K562 (cell line): ENCODE measurements at regions not wholly inside any gene's neighbourhood (a gene's known extent, or its start where the extent isn't known, plus 50 kb on each side); places are given as distances from the start of the nearest gene placed in this dataset.

Experiments
- ATAC-seq: fragments of 200-7000 bp; cut with Tn5 transposase; 3 replicates; pipeline ENCODE4 v1.9.1; 2020; ENCODE audit warnings: moderate library complexity
- BruUV-seq: library from RNA; stranded (reverse); fragments of 400-500 nt; replicated peaks from 2 replicates; lab custom pipeline; 2021; lab: Mats Ljungman, UMichigan
- CTCF ChIA-PET: fragments of 300-600 bp; formaldehyde crosslinking; extraction: SDS; loops from one replicate; lab custom pipeline; 2021; ENCODE audit warnings: low intra/inter-chr PET ratio; lab: Yijun Ruan, JAX
- POLR2A ChIA-PET: fragments of 300-600, 350-650 bp; sonication (Branson Sonifier 250); formaldehyde crosslinking; extraction: SDS; loops from one replicate; lab custom pipeline; 2021; ENCODE audit warnings: antibody characterized with exemption, inconsistent platforms; lab: Yijun Ruan, JAX
- DNase-seq, 4 experiments: peaks; one replicate each; pipeline versions ENCODE4 v3.0.0 to v3.0.0-alpha.2; 2011 to 2018; ENCODE audit warnings: low spot score in 3 of 4, mixed read lengths in 3 of 4; ENCODE audit errors: extremely low read depth in 1 of 4
- FAIRE-seq: peaks from 2 replicates; lab custom pipeline; 2011; peaks lifted over from hg19 to GRCh38; lab: Jason Lieb, UNC
- H2AFZ ChIP-seq: 2 replicates; pipeline ENCODE4 v1.6.0; 2011; ENCODE audit warnings: low read depth, low read length, control low read depth, inconsistent platforms
- H3K27ac ChIP-seq: fragments of 200-600 bp; 3 replicates; pipeline ENCODE4 v1.8.0; 2011; ENCODE audit warnings: low read depth, mild to moderate bottlenecking, control low read depth, inconsistent platforms, low read length, moderate library complexity, mixed read lengths; ENCODE audit errors: extremely low read depth
- H3K27me3 ChIP-seq, 2 experiments: fragments of 300-600 bp in 1 of 2; 2 replicates in 1 of 2; 3 replicates in 1 of 2; pipeline versions ENCODE4 v1.6.0 to v1.8.0; 2011; ENCODE audit warnings: inconsistent platforms in 2 of 2, low read length in 2 of 2, mild to moderate bottlenecking in 1 of 2, mixed read lengths in 1 of 2, moderate library complexity in 1 of 2; ENCODE audit not compliant: control insufficient read depth in 2 of 2, insufficient read depth in 2 of 2
- H3K36me3 ChIP-seq: fragments of 300-600 bp; 3 replicates; pipeline ENCODE4 v1.8.0; 2011; ENCODE audit warnings: mild to moderate bottlenecking, low read length, inconsistent platforms; ENCODE audit not compliant: control insufficient read depth, insufficient read depth
- H3K4me1 ChIP-seq, 2 experiments: fragments of 200-600 bp in 1 of 2; replicated peaks in 1 of 2; 2 replicates in 1 of 2; 3 replicates in 1 of 2; pipeline versions ENCODE4 v1.5.1 to v1.8.0; 2011; ENCODE audit warnings: inconsistent platforms in 2 of 2, low read length in 2 of 2, mild to moderate bottlenecking in 1 of 2, mixed read lengths in 1 of 2, moderate library complexity in 1 of 2; ENCODE audit not compliant: control insufficient read depth in 2 of 2, insufficient read depth in 2 of 2
- H3K4me2 ChIP-seq: 2 replicates; pipeline ENCODE4 v1.6.1; 2011; ENCODE audit warnings: low read length, control low read depth, inconsistent platforms, mixed read lengths; ENCODE audit not compliant: insufficient read depth
- H3K4me3 ChIP-seq: fragments of 200-600 bp; sonication (generic), shearing (Covaris generic); 2 replicates; pipeline ENCODE4 v1.5.1; 2016; ENCODE audit warnings: control low read depth, inconsistent platforms
- H3K79me2 ChIP-seq: fragments of 200-600 bp; 3 replicates; pipeline ENCODE4 v1.8.0; 2011; ENCODE audit warnings: low read length, inconsistent platforms; ENCODE audit not compliant: control insufficient read depth, insufficient read depth
- H3K9ac ChIP-seq, 2 experiments: 2 replicates each; pipeline versions ENCODE4 v1.6.0 to v1.6.1; 2011; ENCODE audit warnings: low read depth in 2 of 2, low read length in 2 of 2, control low read depth in 1 of 2, inconsistent platforms in 1 of 2, mild to moderate bottlenecking in 1 of 2, mixed read lengths in 1 of 2; ENCODE audit not compliant: insufficient read depth in 1 of 2
- H3K9me1 ChIP-seq: one replicate; pipeline ENCODE4 v1.6.0; 2011; ENCODE audit warnings: inconsistent platforms, mild to moderate bottlenecking, low read length, moderate library complexity; ENCODE audit not compliant: control insufficient read depth, insufficient read depth
- H3K9me3 ChIP-seq: replicated peaks from 2 replicates; pipeline ENCODE4 v1.5.1; 2011; ENCODE audit warnings: low read depth, low read length, inconsistent platforms; ENCODE audit not compliant: control insufficient read depth, insufficient read depth
- H4K20me1 ChIP-seq: replicated peaks from 2 replicates; pipeline ENCODE4 v1.6.1; 2011; ENCODE audit warnings: low read length, inconsistent platforms, mixed read lengths; ENCODE audit not compliant: control insufficient read depth, insufficient read depth
- DACH1 ChIP-seq: fragments of 450-650 bp; IDR thresholded peaks from 2 replicates; pipeline ENCODE4 v1.6.1; 2018; ENCODE audit not compliant: partially characterized antibody
- FOXK1 ChIP-seq: sonication (generic); formaldehyde crosslinking; IDR thresholded peaks from 2 replicates; pipeline ENCODE4 v1.8.0; 2022; ENCODE audit warnings: missing genetic modification reagents, mild to moderate bottlenecking, borderline replicate concordance
- HMGN3 ChIP-seq: IDR thresholded peaks from 2 replicates; pipeline ENCODE4 v1.6.1; 2011; ENCODE audit warnings: borderline replicate concordance, low read depth, mild to moderate bottlenecking, mixed read lengths, low read length; ENCODE audit not compliant: insufficient read length; ENCODE audit errors: extremely low read depth
- MTF1 ChIP-seq: fragments of 250-450 bp; sonication (Bioruptor Pico); IDR thresholded peaks from 2 replicates; pipeline ENCODE4 v1.9.0; 2021; ENCODE audit warnings: moderate library complexity, mild to moderate bottlenecking, inconsistent platforms, borderline replicate concordance
- ZC3H4 ChIP-seq: sonication (generic); formaldehyde crosslinking; IDR thresholded peaks from 2 replicates; pipeline ENCODE4 v1.9.0; 2021; ENCODE audit warnings: missing genetic modification reagents, borderline replicate concordance
- ZNF274 ChIP-seq: IDR thresholded peaks from 2 replicates; pipeline ENCODE4 v1.6.1; 2011; ENCODE audit warnings: low read depth, mild to moderate bottlenecking, low read length, moderate library complexity, borderline replicate concordance
- WGBS: fragments of 100-300 bp; shearing (Covaris generic); methylation state at CpG from one replicate; pipeline ENCODE4 v1.1.6; 2016; ENCODE audit warnings: low coverage, mixed read lengths; ENCODE audit not compliant: insufficient coverage; ENCODE audit errors: missing lambda C conversion rate; 5-methylcytosine and 5-hydroxymethylcytosine counted together
- in situ Hi-C: fragments of 300-500 bp; cut with MboI; formaldehyde crosslinking; loops from 4 replicates; pipeline ENCODE4 v1.15.0; 2018; ENCODE audit warnings: inconsistent platforms, mixed read lengths
- intact Hi-C: fragments of 100-400 bp; cut with micrococcal nuclease; formaldehyde crosslinking; loops from 2 replicates; pipeline ENCODE4 v1.14.2; 2022
- TF ChIP-seq, protein P1 (sequence below): fragments of 450-650 bp; IDR thresholded peaks from 2 replicates; pipeline ENCODE4 v1.6.1; 2018; ENCODE audit warnings: mild to moderate bottlenecking, low read depth; ENCODE audit not compliant: partially characterized antibody
- TF ChIP-seq, protein P2 (sequence below): fragments of 450-650 bp; IDR thresholded peaks from 2 replicates; pipeline ENCODE4 v1.6.1; 2018; ENCODE audit not compliant: partially characterized antibody
- TF ChIP-seq, protein P3 (sequence below): fragments of 450-650 bp; IDR thresholded peaks from 2 replicates; pipeline ENCODE4 v1.6.1; 2016; ENCODE audit warnings: low read depth

DNA sequence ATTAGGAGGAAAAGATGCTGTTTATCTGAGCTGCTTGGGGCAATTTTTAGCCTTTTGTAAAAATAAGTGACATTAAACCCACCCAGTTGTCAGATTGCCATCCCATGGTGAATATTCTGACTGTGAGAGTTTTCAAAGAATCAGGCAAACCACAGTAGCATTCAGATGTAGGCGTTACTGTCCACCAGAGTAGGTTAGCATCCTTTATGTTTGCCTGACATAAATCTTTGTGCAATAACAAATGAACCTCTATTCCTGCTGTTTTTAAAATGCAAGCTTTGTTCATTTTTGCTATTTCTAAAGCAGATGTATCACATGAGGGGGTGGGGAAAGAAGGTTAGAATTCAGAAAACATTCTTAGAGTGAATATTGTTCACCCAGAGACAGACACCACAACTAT is 427.8 kb downstream of the CDH9 start:
- no peak overlapping the region for H3K9ac ChIP-seq
- ATAC-seq (no peak), FAIRE-seq (no peak), DNase-seq (no peak)
- H3K27me3 ChIP-seq: no peaks in the 10 kb centered on the region
- POLR2A ChIA-PET: no interaction called here
- no peaks in the 10 kb centered on the region for H3K79me2 ChIP-seq
- in situ Hi-C loops: no loop called here
- no peak overlapping the region for H2AFZ ChIP-seq
- H3K9me1 ChIP-seq: no peaks in the 10 kb centered on the region
- BruUV-seq: no TSS peak
- H3K4me2 ChIP-seq: no peak overlapping the region
- H3K9me3 ChIP-seq: no peaks in the 10 kb centered on the region; the same call in 1 of the 2 replicates
- CTCF ChIA-PET: no interaction called here
- 0% methylated on average over 1 of the region's 1 CpG for WGBS
- H3K4me3 ChIP-seq: no peak overlapping the region
- intact Hi-C loops: no loop called here
- H3K36me3 ChIP-seq: no peaks in the 10 kb centered on the region
- H3K4me1 ChIP-seq: no peaks in the 10 kb centered on the region
- no peak overlapping the region for H3K27ac ChIP-seq
- no peaks in the 10 kb centered on the region for H4K20me1 ChIP-seq
- TF ChIP-seq, protein P1, sequence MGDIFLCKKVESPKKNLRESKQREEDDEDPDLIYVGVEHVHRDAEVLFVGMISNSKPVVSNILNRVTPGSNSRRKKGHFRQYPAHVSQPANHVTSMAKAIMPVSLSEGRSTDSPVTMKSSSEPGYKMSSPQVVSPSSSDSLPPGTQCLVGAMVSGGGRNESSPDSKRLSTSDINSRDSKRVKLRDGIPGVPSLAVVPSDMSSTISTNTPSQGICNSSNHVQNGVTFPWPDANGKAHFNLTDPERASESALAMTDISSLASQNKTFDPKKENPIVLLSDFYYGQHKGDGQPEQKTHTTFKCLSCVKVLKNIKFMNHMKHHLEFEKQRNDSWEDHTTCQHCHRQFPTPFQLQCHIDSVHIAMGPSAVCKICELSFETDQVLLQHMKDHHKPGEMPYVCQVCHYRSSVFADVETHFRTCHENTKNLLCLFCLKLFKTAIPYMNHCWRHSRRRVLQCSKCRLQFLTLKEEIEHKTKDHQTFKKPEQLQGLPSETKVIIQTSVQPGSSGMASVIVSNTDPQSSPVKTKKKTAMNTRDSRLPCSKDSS: no peak
- TF ChIP-seq, protein P2, sequence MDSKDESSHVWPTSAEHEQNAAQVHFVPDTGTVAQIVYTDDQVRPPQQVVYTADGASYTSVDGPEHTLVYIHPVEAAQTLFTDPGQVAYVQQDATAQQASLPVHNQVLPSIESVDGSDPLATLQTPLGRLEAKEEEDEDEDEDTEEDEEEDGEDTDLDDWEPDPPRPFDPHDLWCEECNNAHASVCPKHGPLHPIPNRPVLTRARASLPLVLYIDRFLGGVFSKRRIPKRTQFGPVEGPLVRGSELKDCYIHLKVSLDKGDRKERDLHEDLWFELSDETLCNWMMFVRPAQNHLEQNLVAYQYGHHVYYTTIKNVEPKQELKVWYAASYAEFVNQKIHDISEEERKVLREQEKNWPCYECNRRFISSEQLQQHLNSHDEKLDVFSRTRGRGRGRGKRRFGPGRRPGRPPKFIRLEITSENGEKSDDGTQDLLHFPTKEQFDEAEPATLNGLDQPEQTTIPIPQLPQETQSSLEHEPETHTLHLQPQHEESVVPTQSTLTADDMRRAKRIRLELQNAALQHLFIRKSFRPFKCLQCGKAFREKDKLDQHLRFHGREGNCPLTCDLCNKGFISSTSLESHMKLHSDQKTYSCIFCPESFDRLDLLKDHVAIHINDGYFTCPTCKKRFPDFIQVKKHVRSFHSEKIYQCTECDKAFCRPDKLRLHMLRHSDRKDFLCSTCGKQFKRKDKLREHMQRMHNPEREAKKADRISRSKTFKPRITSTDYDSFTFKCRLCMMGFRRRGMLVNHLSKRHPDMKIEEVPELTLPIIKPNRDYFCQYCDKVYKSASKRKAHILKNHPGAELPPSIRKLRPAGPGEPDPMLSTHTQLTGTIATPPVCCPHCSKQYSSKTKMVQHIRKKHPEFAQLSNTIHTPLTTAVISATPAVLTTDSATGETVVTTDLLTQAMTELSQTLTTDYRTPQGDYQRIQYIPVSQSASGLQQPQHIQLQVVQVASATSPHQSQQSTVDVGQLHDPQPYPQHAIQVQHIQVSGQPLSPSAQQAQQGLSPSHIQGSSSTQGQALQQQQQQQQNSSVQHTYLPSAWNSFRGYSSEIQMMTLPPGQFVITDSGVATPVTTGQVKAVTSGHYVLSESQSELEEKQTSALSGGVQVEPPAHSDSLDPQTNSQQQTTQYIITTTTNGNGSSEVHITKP: no peak
- TF ChIP-seq ZNF274: no peak
- TF ChIP-seq HMGN3: no peak
- TF ChIP-seq MTF1 (CRISPR knock-in tag): no peak
- no peak for TF ChIP-seq ZC3H4 (CRISPR knock-in tag)
- TF ChIP-seq, protein P3, sequence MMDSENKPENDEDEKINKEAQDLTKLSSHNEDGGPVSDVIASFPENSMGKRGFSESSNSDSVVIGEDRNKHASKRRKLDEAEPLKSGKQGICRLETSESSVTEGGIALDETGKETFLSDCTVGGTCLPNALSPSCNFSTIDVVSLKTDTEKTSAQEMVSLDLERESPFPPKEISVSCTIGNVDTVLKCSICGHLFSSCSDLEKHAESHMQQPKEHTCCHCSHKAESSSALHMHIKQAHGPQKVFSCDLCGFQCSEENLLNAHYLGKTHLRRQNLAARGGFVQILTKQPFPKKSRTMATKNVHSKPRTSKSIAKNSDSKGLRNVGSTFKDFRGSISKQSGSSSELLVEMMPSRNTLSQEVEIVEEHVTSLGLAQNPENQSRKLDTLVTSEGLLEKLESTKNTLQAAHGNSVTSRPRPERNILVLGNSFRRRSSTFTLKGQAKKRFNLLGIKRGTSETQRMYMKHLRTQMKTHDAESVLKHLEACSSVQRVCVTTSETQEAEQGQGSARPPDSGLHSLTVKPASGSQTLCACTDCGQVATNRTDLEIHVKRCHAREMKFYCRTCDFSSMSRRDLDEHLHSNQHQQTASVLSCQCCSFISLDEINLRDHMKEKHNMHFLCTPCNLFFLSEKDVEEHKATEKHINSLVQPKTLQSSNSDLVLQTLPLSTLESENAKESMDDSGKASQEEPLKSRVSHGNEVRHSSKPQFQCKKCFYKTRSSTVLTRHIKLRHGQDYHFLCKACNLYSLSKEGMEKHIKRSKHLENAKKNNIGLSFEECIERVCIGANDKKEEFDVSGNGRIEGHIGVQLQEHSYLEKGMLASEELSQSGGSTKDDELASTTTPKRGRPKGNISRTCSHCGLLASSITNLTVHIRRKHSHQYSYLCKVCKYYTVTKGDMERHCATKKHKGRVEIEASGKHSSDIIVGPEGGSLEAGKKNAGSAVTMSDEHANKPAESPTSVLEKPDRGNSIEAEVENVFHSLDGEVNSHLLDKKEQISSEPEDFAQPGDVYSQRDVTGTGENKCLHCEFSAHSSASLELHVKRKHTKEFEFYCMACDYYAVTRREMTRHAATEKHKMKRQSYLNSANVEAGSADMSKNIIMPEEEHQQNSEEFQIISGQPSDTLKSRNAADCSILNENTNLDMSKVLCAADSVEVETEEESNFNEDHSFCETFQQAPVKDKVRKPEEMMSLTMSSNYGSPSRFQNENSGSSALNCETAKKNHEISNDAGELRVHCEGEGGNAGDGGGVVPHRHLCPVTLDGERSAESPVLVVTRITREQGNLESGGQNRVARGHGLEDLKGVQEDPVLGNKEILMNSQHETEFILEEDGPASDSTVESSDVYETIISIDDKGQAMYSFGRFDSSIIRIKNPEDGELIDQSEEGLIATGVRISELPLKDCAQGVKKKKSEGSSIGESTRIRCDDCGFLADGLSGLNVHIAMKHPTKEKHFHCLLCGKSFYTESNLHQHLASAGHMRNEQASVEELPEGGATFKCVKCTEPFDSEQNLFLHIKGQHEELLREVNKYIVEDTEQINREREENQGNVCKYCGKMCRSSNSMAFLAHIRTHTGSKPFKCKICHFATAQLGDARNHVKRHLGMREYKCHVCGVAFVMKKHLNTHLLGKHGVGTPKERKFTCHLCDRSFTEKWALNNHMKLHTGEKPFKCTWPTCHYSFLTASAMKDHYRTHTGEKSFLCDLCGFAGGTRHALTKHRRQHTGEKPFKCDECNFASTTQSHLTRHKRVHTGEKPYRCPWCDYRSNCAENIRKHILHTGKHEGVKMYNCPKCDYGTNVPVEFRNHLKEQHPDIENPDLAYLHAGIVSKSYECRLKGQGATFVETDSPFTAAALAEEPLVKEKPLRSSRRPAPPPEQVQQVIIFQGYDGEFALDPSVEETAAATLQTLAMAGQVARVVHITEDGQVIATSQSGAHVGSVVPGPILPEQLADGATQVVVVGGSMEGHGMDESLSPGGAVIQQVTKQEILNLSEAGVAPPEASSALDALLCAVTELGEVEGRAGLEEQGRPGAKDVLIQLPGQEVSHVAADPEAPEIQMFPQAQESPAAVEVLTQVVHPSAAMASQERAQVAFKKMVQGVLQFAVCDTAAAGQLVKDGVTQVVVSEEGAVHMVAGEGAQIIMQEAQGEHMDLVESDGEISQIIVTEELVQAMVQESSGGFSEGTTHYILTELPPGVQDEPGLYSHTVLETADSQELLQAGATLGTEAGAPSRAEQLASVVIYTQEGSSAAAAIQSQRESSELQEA: no peak
- no peak for TF ChIP-seq DACH1
- no peak for TF ChIP-seq FOXK1 (CRISPR knock-in tag)
